Psoas muscle (tissue), 7 donors: ENCODE measurements at regions not wholly inside any gene's neighbourhood (a gene's known extent, or its start where the extent isn't known, plus 50 kb on each side); places are given as distances from the start of the nearest gene placed in this dataset.

Experiments
- ATAC-seq, 4 donors: fragments of 200-7000 bp; cut with Tn5 transposase; one replicate each; pipeline ENCODE4 v1.9.1; 2020; ENCODE audit warnings: moderate library complexity in 3 of 4, mild to moderate bottlenecking in 2 of 4
- DNase-seq, 2 donors: peaks; one replicate each; pipeline ENCODE4 v3.0.0-alpha.2; 2020
- H3K27ac ChIP-seq: fragments of 200-600 bp; one replicate; pipeline ENCODE4 v1.8.0; 2022
- H3K27me3 ChIP-seq, 3 donors: fragments of 200-600 bp in 1 of 3; one replicate each; pipeline versions ENCODE4 v1.6.1 to v1.8.0; 2013 to 2022; ENCODE audit warnings: low read length in 2 of 3, mild to moderate bottlenecking in 2 of 3, moderate library complexity in 1 of 3; ENCODE audit not compliant: insufficient read depth in 3 of 3
- H3K36me3 ChIP-seq, 2 donors: fragments of 200-600 bp in 1 of 2; one replicate each; pipeline versions ENCODE4 v1.6.1 to v1.8.0; 2013 to 2022; ENCODE audit warnings: low read depth in 1 of 2, mild to moderate bottlenecking in 1 of 2, moderate library complexity in 1 of 2; ENCODE audit not compliant: insufficient read depth in 1 of 2
- H3K4me1 ChIP-seq: fragments of 200-600 bp; one replicate; pipeline ENCODE4 v1.8.0; 2022
- H3K4me3 ChIP-seq: fragments of 200-600 bp; one replicate; pipeline ENCODE4 v1.8.0; 2022; ENCODE audit warnings: mild to moderate bottlenecking
- H3K9me3 ChIP-seq: fragments of 200-600 bp; one replicate; pipeline ENCODE4 v1.8.0; 2022
- CTCF ChIP-seq: fragments of 200-600 bp; IDR thresholded peaks from one replicate; pipeline ENCODE4 v1.8.0; 2022; ENCODE audit warnings: antibody characterized with exemption
- WGBS, 3 donors: extraction: QIAGEN DNeasy Blood & Tissue Kit; methylation state at CpG; one replicate each; pipeline versions ENCODE4 v1.1.6 to v1.1.7; 2013; 5-methylcytosine and 5-hydroxymethylcytosine counted together
- intact Hi-C, 2 donors: fragments of 100-400 bp; cut with DNase I; formaldehyde crosslinking; loops; one replicate each; pipeline versions ENCODE4 v1.11.0 to v1.14.2; 2022
- donor health status: healthy with polysubstance abuse.
- donor health status: DM: no; HTN: no; CAD: no; lungs with moderate emphysema.
- donor health status: Bipolar disorder and iron deficiency.
- donor health status: healthy.
- donor health status: DM: yes; HTN: yes; CAD: no.
- donor health status: DM: no; HTN: no; CAD: no.
- donor health status: DM: yes; HTN: yes; CAD: no.

GRCh38 chr22:27258616-27259172 is 542.9 kb downstream of the MN1 start:
- no peak overlapping the region for H3K4me3 ChIP-seq
- ATAC-seq = no peak
- intact Hi-C loops = no loop called here
- no peaks in the 10 kb centered on the region for H3K4me1 ChIP-seq
- no peak for DNase-seq
- WGBS, 3 donors = 46 to 59% (median 50%) methylated on average over 9 of the region's 9 CpGs
- H3K27me3 ChIP-seq = peaks cover 0 to 14% (median 4%) of the 10 kb centered on the region in 3 donors
- peaks cover 11% of the 10 kb centered on the region for H3K9me3 ChIP-seq
- H3K27ac ChIP-seq = no peak overlapping the region
- TF ChIP-seq CTCF = no peak
- H3K36me3 ChIP-seq = no peaks in the 10 kb centered on the region

- no peak for DNase-seq
- Histone ChIP-seq H3K27me3 (peaks cover 0 to 20% (median 4%) of the 10 kb centered on the region in 3 donors), H3K4me3 (no peak overlapping the region), H3K9me3 (peaks cover 11% of the 10 kb centered on the region), H3K27ac (no peak overlapping the region), H3K4me1 (no peaks in the 10 kb centered on the region), H3K36me3 (no peaks in the 10 kb centered on the region)
- TF ChIP-seq CTCF = no peak
- 48 to 64% (median 52%) methylated on average over 8 of the region's 8 CpGs for WGBS, 3 donors
- intact Hi-C loops = no loop called here
- no peak for ATAC-seq
Measured at GRCh38 chr22:27259433-27259832, 542.1 kb downstream of the MN1 start.

- no peak for TF ChIP-seq CTCF
- WGBS, 3 donors = 56 to 59% (median 59%) methylated on average over 6 of the region's 6 CpGs
- H3K4me1 ChIP-seq = no peaks in the 10 kb centered on the region
- no peak for ATAC-seq
- H3K27ac ChIP-seq = no peak overlapping the region
- H3K9me3 ChIP-seq = peaks cover 8% of the 10 kb centered on the region
- peaks cover 0 to 22% (median 4%) of the 10 kb centered on the region in 3 donors for H3K27me3 ChIP-seq
- no peak overlapping the region for H3K4me3 ChIP-seq
- no peak for DNase-seq
- intact Hi-C loops = no loop called here
- no peaks in the 10 kb centered on the region for H3K36me3 ChIP-seq
Measured at GRCh38 chr22:27260087-27260698, 541.4 kb downstream of the MN1 start.

GRCh38 chr22:27262361-27262760 is 539.2 kb downstream of the MN1 start:
- Histone ChIP-seq H3K36me3 (no peaks in the 10 kb centered on the region), H3K27ac (no peak overlapping the region), H3K27me3 (peaks cover 0 to 22% (median 4%) of the 10 kb centered on the region in 3 donors), H3K4me3 (no peak overlapping the region), H3K9me3 (no peaks in the 10 kb centered on the region), H3K4me1 (no peaks in the 10 kb centered on the region)
- DNase-seq = no peak
- intact Hi-C loops = no loop called here
- TF ChIP-seq CTCF = no peak
- WGBS, 3 donors = 60 to 62% (median 61%) methylated on average over 10 of the region's 10 CpGs
- ATAC-seq = no peak

GRCh38 chr22:27264184-27264583 is 537.4 kb downstream of the MN1 start:
- ATAC-seq (no peak), DNase-seq (no peak)
- TF ChIP-seq CTCF = no peak
- peaks cover 0 to 31% (median 6%) of the 10 kb centered on the region in 3 donors for H3K27me3 ChIP-seq
- no peak overlapping the region for H3K27ac ChIP-seq
- H3K36me3 ChIP-seq = no peaks in the 10 kb centered on the region
- whole genome bisulfite sequencing, 3 donors = 63 to 76% (median 67%) methylated on average over 6 of the region's 6 CpGs
- intact Hi-C loops = no loop called here
- no peaks in the 10 kb centered on the region for H3K4me1 ChIP-seq
- no peak overlapping the region for H3K4me3 ChIP-seq
- H3K9me3 ChIP-seq = no peaks in the 10 kb centered on the region
